HG03558 (cell line): ENCODE measurements at regions not wholly inside any gene's neighbourhood (a gene's known extent, or its start where the extent isn't known, plus 50 kb on each side); places are given as distances from the start of the nearest gene placed in this dataset.

ENCODE experiments used
- ATAC-seq: cut with Tn5 transposase; IDR thresholded peaks from one replicate; pipeline ENCODE4 v1.9.1; 2021; ENCODE audit warnings: moderate number of reproducible peaks; ENCODE audit not compliant: unreplicated experiment; ENCODE audit errors: extremely low read depth

DNA sequence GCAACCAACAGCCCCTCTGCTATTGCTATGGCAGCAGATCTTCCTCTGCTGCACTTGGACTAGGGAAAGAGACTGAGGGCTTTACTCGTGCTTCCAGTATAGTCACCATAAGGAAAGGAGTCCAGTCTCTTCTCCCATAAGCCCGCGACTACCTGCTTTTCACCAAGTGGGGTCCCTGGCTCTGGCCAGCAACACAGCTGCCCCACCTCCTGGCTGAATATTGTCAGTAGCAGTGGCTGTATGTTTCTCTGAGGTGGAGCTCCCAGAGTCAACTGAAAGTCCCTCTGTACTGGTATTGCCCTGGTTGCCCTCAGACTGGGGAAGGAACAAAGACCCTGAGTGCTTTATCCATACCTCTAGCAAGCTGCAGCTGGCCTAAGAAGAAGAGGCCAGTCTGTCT lies 719.6 kb downstream of the SQOR start:
- no peak for ATAC-seq

DNA sequence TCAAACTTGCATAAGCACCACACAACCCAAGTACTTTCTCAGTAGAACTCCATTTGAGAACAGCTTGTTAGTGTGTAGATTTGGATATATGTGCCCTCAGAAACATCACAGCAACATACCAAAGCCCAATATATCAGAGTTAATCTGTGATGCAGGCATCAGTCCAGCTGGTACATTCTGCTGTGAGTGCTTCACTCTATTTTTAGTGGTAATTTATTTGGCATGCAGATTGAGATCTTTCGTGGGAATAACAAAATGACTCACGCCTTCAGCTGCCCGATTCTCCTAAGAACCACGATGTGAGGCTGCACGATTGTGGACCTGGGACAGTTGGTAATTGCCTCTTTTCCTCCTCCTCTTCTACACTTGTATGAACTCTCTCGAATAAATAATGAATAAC lies 730.7 kb downstream of the SQOR start:
- no peak for ATAC-seq

DNA sequence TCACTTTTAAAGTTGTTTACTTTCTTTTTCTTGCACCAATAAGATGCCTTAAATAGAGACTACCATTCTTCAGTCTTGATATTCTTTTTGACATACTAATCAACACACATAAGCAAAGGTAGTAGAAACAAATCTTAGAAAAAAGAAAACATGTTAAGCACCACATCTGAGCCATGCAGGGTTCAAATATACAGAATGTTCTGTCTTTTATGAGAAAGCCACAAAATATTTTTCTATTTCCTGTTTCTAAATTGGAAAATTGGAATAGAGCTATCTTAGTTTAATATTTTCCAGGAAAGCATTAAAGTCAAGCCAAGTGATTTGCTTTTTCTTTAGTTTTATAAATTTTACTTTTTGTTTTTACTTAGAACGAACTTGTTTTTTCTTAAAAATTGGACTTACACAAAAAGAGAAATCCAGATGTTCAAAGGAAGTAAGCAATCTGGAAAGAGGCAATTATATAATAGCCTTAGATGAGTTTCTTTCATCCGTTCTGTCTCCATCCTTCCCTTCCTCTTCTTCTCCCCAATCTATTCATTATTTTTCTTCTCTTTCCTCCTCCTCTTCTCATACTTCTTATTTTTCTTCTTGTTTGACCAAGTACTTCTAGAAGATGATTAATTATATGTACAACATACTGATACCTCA lies 731.7 kb downstream of the SQOR start:
- ATAC-seq: no peak

DNA sequence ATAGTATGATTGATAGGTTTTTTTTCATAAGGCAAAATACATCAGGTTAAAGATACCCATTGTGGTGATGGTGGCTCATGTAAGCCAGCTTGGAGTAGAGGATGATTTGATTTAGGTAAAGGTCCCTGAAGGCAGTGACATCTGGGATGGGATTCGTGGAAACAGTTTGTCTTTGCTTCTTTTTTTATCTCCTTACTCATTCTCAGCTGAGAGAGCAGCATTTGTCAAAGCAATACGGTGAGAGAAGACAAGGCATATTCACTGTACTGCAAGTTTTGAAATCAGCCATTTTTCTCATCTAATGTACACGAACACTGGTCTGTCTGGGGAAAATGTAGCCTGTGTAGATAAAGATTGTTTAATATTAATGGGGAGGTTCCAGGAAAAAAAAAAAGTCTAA lies 749.1 kb downstream of the SQOR start:
- no peak for ATAC-seq

DNA sequence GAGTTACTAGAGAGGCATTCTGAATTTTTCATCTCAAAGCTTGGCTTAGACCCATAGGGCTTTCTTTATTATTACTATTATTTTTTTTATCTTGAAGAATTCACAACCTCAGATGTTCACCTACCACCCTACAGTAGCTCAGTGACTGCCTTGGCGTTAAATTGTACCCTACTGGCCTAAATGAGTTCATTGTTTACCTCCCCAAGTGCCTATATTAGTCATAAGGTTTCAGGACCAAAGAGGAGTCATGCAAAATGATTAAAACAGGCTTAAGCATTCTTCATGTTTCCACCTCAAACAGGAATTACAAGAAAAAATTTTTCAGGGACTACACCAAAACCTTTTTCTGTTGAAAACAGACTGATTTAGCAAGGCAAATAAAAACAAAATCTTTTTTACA lies 751.5 kb downstream of the SQOR start:
- no peak for ATAC-seq

DNA sequence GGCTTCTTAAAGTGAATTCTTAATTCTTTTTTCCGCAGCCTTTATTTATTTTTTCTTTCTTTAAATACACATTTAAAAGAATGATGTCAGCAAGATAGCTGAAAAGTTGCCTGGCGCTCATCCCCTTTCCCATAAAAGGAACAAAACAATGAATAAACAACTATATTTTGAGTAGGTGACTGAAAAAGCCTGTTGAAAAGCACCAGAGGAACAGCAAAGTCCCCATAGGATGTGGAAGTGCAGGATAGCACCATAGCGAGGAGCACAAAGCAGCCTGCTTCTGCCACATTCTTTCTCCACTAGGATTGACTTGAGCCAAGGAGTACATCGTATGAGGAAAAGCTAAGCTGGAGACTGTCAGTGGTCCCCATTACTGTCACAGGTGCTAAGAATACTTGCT lies 754.9 kb downstream of the SQOR start:
- ATAC-seq: no peak

DNA sequence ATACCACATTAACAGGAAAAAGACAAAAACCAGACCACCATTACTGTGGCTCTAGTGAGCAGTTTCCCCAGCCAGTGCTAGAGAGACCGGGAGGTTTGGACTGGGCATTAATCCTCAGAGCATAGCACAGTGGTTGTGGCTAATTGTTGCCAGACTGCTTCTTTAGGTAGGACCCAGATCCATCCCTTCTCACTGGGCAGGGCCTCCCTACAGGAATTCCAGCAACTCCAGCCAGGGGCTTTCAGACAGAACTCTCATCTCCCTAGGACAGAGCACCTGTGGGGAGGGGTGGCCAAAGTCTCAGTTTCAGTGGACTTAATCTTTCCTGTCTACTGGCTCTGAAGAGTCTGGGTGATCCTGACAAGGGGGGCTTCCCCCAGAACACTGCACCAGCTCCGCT lies 759.6 kb downstream of the SQOR start:
- ATAC-seq: no peak

DNA sequence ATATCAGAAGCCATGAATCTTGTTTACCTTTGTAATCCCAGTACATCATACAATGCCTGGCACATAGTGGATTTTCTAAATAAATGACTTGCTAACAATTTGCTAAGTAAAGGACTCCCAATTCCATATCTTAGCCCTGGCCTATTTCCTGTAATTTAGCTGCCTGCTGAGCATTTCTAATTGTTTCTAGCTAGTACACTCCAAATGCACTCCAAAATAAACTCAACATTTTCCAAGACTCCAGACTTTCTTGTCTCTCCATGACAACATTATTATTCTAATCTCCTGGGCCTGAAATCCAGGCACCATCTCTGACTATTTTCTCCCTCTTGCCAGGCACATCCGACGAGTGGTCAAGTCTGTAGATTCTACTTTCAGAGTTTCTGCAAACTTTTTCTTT lies 773.5 kb downstream of the SQOR start:
- ATAC-seq: no peak

DNA sequence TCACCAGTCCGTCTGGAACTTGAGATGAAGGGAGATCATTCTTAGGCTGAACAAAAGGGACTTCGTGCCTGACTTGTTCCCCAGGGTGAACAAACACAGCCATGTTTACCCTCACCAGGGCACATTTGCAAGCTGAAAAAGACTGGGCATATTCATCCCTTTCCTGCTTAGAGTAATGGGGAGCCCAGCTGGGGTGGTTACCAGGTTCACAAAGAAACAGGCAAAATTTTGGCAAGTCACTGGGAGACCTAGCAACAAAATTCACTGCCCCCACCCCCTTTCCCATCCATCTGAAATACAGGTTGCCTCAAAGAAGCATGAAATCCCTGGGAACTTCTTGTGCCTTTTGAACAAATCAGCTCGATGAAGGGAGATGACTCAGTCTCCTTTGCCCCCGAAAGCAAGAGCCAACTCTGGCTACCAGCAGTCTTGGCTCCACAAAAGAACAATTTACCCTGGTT lies 775.0 kb downstream of the SQOR start:
- ATAC-seq: no peak

DNA sequence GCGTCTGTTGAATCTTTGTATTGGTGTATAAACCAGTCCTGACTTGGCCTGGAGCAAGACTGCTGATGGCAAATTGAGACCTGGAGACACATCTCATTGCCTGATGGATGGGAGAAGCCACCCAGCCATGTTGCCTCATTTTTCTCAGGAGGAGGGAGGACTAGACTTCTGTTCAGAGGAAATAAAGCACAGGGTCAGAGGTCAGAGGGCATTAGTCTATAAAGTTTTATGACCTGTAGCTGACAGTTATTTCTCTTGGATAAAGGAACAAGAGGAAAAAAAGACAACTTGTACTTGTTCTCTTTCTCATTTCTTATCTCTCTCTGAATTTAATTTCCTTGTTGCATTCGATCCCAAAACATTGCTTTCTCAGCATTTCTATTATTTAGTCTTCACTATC lies 775.9 kb downstream of the SQOR start:
- no peak for ATAC-seq

DNA sequence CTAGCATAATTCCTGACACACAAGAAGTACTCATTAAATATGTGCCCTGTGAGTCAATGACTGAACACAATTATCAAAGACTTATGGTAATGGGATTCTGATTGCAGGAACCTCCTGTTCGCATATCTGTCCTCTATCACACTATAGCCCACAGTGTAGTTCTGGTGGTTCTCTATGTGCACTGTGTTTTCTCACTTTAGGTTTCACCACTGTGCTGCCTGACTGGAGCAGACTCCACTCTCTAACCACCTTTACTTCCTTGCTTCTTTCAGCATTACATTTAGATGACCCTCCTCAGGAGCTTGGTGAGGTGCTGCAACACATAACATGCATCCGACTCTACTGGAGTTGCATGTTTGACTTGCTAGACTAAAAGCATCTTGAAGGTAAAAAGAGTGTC lies 777.1 kb downstream of the SQOR start:
- no peak for ATAC-seq

DNA sequence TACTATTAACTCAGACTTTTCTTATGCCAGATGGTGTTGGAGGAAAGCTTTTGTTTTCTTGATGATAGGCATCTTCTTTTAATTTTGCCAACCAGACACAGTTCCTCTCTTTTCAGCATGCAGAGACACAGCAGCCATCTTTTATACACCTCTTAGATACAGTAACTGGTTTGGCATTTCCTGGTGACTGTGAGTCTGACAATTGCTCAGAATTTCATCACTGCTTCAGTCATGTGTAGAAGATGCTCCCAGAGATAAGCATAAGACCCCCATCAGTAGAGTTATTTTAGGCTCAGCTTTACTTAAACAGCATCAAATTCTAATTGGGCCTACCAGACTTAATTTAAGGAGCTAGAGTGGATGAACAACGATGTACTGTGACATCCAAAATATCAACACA lies 779.0 kb downstream of the SQOR start:
- no peak for ATAC-seq

DNA sequence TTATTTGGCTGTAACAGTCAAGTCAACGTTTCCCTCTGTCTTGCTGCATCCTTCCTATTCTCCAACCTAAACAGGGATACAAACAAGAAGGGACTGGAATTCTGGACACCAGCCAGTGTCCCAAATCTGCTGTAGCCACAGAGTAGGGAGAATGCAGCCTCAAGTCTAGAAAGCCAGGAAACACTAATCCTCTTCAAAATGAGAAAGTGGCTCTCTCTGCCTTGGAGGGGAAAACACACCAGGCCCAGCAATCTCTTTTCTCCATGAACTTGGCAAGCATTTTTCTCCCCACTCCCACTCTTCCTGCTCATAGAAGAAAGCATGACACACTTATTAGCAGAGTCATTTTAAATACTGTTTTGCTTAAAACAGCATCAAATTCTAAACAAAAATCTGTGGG lies 781.7 kb downstream of the SQOR start:
- no peak for ATAC-seq

DNA sequence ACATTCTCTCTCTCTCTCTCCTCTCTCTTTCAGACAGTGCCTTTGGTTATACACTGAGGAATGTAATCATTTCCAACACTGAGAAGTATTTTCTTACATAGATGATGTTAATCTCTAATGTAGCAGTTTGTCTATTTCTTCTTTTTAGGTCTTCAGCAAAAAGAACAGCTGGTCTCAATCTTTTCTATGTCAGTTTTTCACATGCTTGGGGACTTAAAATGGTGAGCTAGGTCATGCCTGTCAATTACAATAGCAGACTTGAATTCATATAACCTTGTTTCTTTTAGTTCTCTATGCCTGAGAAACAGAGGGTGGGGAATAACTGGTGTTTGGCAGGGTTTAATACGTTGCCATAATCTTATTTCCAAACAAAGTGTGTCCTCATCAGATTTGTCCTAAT lies 786.2 kb downstream of the SQOR start:
- ATAC-seq: no peak

DNA sequence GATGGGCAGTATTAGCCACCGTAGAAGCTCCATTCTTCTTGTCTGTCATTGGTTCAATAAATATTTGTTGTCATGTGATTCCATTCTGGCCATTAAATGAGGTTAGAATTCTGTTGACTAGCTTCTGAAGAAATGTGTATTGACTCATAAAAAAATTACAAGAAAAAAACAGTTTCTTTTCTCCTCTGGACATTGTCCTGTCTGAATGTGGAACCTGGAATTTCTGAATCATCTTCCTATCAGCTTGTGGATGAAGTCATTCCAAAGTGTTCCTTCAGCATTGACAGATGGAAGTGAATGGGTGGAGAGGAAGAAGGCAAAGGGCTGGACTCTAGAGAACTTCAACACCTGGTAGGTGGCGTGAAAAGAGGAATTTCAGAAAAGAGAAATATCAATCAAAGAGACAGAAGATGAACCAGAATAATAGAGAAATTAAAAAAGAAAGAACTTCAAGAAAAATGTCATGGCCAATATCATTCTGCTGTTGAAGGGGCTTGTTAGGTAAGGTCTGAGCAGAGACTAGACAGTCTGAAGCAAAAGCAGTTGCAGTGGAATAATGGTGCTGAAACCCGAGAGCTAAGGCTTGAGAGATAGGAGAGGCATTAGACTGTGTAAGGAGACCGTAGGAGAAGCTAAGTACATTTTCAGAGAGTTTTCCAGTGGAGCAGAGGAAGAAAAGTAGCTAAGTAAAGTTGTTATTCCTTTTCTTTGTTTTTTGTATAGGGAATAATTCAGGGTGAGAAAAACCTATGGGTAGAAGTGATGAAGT lies 806.6 kb downstream of the SQOR start:
- no peak for ATAC-seq

DNA sequence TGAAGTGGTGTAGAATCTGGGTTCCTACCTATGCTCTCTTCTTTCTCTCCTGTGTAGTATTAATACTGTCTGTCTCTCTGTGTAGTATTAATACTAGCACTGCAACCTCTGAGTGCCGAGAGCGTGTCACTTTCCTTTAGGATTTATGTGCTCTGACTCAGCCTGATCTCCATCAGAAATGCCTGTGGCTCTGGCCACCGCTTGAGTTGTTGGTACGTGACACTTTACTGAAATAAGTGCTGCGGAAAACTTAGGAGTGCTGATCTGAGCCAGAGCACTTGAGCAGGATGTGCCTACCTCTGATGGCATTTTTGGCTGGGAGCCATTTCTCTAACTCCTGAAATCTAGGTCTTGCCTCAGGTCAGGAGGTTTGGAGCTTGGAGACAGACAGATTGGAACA lies 807.4 kb downstream of the SQOR start:
- no peak for ATAC-seq

DNA sequence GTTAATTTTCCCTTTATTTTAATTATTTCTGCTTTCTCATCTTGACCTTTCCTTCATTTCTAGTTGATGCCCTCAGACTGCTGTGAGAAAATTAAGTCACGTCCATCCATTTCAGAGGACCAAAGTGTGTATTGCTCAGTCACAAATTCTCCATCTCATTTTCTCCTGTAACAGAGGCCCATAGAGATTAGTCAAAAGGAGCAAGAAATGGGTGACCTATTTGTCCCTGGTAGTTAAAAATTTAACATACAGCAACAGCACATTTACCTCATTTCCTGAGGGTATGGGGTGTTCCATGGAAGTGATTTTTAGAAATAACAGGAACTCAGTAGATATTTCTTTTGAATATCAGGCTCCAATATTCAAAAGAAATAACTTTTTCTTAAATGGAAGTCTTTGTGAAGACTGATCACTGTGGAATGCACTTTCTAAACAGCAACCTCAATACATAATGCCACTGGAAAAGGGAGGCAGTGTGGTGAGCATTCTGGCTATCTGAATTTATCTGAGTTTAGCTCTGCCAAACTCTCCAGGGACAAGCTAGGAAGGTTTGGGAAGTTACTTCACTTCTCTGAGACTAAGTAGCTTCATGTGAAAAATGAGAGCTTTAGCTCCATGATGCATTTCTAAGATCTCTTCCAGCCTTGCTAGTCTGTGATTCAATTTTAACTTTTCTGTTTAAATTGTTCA lies 808.2 kb downstream of the SQOR start:
- no peak for ATAC-seq

DNA sequence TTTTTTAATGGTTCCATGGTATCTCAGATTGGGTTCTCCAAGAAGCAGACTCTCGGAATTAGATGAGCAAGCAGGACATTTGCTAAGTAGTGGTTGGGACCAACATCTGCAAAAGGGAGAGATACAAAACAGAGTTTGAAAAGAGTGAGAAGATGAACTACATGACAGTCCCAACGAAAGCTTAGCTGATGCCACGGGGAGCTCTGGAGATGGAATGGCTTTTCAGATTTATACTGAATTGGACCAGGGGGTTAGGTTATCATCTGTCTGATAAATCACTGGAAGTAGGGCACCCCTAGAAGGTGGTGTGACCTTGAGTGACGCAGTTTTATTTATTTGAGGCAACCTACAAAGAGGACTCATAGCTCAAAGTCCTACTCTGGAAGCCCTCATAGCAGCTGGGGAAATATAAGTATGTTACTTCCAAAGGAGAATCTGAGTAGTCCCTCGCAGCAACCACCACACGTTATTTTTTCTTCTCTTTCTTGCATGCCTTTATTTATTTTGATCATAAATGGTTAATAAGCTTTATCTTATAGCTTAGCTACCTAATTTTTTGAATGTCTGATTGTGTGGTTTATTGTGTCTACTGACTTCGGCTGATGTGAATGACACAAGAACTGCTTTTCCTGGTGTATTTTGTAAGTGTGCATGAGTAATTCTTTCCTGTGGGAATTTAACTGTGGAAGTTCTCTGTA lies 815.4 kb downstream of the SQOR start:
- no peak for ATAC-seq

DNA sequence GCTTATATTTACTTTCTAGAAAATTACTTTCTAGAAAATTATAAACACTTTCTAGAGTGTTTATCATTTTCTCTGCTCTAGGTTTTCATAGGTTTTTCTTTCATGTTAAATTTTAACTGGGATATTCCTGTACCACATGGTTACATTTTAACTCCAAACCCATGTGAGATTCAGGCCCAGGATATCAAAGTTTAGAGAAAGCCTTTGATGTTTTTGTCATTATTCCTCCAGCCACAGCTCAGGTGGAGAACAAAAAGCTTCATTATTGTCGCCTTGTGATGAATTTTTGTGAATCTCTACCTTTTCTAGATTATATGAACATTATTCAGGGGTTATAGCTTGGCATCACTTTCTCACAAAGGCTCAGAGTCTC lies 816.0 kb downstream of the SQOR start:
- ATAC-seq: no peak

DNA sequence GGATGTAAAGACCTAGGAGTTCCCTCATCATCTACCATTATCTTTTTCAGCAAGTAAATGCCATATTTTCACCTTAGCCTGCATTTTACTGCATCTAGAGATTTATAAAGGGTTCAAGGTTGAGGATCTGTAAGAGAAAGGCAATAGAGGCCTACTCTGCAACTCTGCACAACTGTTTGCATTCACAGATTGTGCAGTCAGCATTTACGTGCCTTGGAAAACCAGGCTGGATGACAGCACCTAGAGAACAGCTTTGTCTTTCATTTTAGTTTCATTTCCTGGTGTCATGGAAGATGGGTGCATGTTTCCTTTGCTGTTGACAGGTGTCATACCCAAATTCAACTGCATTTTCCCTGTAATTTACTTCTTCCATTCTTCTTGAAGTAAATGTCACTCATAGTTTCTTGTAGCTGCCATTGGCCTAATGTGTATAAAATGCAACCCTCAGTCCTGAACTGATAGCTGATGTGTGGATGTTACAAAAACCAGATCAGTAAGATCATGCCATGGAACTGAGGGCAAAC lies 817.5 kb downstream of the SQOR start:
- no peak for ATAC-seq

DNA sequence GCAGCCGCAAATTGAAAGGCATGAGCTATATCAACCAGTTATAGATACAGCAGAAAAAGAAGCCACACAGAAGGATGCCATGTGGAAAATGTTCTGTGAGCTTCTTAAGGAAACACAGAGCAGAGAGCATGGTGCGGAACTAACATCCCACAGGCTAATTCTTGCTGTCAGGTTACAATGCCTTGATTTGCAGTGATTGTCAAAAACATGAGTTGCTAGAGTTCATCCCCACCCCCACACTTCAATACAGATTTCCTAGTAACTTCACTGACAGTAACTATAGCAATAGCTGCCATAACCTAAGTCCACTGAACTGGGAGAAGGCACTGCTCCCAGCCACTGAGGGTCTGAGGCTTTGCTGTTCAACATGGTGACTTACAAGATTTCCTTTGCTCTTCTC lies 821.6 kb downstream of the SQOR start:
- no peak for ATAC-seq
